Endodermal cell (in vitro differentiated cells): ENCODE measurements at regions not wholly inside any gene's neighbourhood (a gene's known extent, or its start where the extent isn't known, plus 50 kb on each side); places are given as distances from the start of the nearest gene placed in this dataset.

Experiments used
- DNase-seq: peaks from one replicate; pipeline ENCODE4 v3.0.0-alpha.2; 2017
- H3K27ac ChIP-seq: 2 replicates; pipeline ENCODE4 v1.5.1; 2013; ENCODE audit warnings: mild to moderate bottlenecking, low read depth, low read length, moderate library complexity
- H3K27me3 ChIP-seq: 2 replicates; pipeline ENCODE4 v1.6.1; 2013; ENCODE audit warnings: mild to moderate bottlenecking, low read length, moderate library complexity; ENCODE audit not compliant: insufficient read depth, control insufficient read depth, poor library complexity, severe bottlenecking
- H3K36me3 ChIP-seq: 2 replicates; pipeline ENCODE4 v1.7.0; 2013; ENCODE audit warnings: mild to moderate bottlenecking, low read length, moderate library complexity; ENCODE audit not compliant: control insufficient read depth, insufficient read depth
- H3K4me1 ChIP-seq: one replicate; pipeline ENCODE4 v1.7.0; 2013; ENCODE audit warnings: low read length; ENCODE audit not compliant: control insufficient read depth, insufficient read depth
- H3K4me3 ChIP-seq: 2 replicates; pipeline ENCODE4 v1.5.1; 2013; ENCODE audit warnings: mild to moderate bottlenecking, low read length, moderate library complexity
- H3K9ac ChIP-seq: 2 replicates; pipeline ENCODE4 v1.6.1; 2013; ENCODE audit warnings: mild to moderate bottlenecking, low read length, moderate library complexity; ENCODE audit not compliant: poor library complexity, severe bottlenecking; ENCODE audit errors: extremely low read depth
- H3K9me3 ChIP-seq: 2 replicates; pipeline ENCODE4 v1.6.1; 2013; ENCODE audit warnings: mild to moderate bottlenecking, low read length, moderate library complexity; ENCODE audit not compliant: control insufficient read depth
- H3K27ac Mint-ChIP-seq: 2 replicates; pipeline ENCODE4 v1.8.0; 2020; ENCODE audit warnings: mixed read lengths
- H3K27me3 Mint-ChIP-seq: 2 replicates; pipeline ENCODE4 v1.8.0; 2021; ENCODE audit warnings: mild to moderate bottlenecking, mixed read lengths; ENCODE audit not compliant: insufficient read depth
- H3K36me3 Mint-ChIP-seq: 2 replicates; pipeline ENCODE4 v1.8.0; 2020; ENCODE audit warnings: low read depth, mixed read lengths
- H3K4me1 Mint-ChIP-seq: 2 replicates; pipeline ENCODE4 v1.8.0; 2020; ENCODE audit warnings: mixed read lengths
- H3K4me3 Mint-ChIP-seq: 2 replicates; pipeline ENCODE4 v1.8.0; 2020; ENCODE audit warnings: mild to moderate bottlenecking, moderate library complexity, mixed read lengths
- H3K9me3 Mint-ChIP-seq: 2 replicates; pipeline ENCODE4 v1.8.0; 2020; ENCODE audit warnings: mild to moderate bottlenecking, mixed read lengths
- WGBS, 2 experiments: methylation state at CpG; one replicate each; pipeline versions ENCODE4 v1.1.5 to v1.1.7; 2013; ENCODE audit warnings: missing lambda C conversion rate in 2 of 2, mixed read lengths in 1 of 2; ENCODE audit not compliant: insufficient coverage in 1 of 2, insufficient read length in 1 of 2; 5-methylcytosine and 5-hydroxymethylcytosine counted together
- TF ChIP-seq, protein P1 (sequence below): fragments of 200-600 bp; sonication (generic); conservative IDR thresholded peaks from 2 replicates; pipeline ENCODE4 v1.5.0; 2021; ENCODE audit warnings: antibody characterized with exemption, mild to moderate bottlenecking

DNA sequence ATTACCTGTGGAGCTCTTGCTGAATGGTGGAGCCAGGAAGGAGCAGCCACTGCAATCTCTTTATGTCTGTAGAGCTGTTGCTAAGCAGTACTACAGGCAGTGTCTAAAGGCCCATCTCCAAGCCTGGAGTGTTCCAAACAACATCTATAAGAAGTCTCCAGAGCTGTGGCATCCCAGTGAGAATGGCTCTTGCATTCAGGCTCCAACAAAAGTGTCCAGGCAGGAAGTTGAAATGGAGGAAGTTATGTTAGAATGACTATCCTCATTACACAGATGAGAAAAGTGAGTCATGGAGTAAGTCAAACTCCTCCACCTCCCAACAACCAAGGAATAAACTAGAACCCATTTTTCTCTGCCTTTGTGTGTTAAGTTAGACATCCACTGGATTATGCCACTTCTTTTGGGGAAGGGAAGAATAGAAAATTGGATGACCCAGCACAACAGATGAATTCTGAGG, 288.5 kb upstream of the STXBP5 start:
- Histone ChIP-seq H3K27me3 (no peaks in the 10 kb centered on the region), H3K9me3 (no peaks in the 10 kb centered on the region), H3K4me3 (no peak overlapping the region), H3K9ac (no peak overlapping the region), H3K27ac (no peak overlapping the region), H3K4me1 (no peaks in the 10 kb centered on the region), H3K36me3 (no peaks in the 10 kb centered on the region)
- no peaks in the 10 kb centered on the region for H3K36me3 Mint-ChIP-seq
- H3K4me1 Mint-ChIP-seq = peaks cover 13% of the 10 kb centered on the region
- DNase-seq = no peak
- no peak overlapping the region for H3K27ac Mint-ChIP-seq
- no peak overlapping the region for H3K4me3 Mint-ChIP-seq
- H3K27me3 Mint-ChIP-seq = no peaks in the 10 kb centered on the region
- TF ChIP-seq, protein P1, sequence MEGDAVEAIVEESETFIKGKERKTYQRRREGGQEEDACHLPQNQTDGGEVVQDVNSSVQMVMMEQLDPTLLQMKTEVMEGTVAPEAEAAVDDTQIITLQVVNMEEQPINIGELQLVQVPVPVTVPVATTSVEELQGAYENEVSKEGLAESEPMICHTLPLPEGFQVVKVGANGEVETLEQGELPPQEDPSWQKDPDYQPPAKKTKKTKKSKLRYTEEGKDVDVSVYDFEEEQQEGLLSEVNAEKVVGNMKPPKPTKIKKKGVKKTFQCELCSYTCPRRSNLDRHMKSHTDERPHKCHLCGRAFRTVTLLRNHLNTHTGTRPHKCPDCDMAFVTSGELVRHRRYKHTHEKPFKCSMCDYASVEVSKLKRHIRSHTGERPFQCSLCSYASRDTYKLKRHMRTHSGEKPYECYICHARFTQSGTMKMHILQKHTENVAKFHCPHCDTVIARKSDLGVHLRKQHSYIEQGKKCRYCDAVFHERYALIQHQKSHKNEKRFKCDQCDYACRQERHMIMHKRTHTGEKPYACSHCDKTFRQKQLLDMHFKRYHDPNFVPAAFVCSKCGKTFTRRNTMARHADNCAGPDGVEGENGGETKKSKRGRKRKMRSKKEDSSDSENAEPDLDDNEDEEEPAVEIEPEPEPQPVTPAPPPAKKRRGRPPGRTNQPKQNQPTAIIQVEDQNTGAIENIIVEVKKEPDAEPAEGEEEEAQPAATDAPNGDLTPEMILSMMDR = no peak
- no peaks in the 10 kb centered on the region for H3K9me3 Mint-ChIP-seq

DNA sequence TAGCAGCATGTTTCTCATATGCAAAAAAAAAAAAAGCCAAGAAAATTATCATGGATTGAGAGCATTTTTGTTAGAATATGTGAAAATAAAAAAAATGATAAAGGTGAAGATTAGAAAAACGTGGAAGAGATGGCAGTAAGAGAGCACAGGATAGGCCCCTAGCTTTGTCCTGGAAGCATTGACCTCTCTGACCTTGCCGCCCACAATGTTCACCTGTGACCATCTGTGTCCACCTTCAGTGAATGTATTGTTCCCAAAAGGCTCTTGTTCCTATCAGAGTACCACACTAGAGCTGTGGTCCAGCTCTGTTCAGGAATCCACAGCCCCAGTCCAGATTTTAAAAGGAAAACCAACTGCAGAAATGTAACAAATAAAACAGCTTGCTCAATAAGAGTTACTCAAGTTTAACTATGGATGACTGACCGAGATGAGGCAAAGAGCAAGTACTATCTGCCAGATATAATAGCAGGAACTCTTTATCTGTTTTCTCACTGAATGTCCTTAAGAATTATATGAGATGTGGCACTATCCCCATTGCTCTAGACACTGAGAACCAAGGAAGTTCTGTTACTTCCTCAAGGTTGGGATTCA, 287.7 kb upstream of the STXBP5 start:
- no peaks in the 10 kb centered on the region for H3K27me3 ChIP-seq
- Mint-ChIP-seq H3K27ac (no peak overlapping the region), H3K27me3 (no peaks in the 10 kb centered on the region), H3K4me3 (no peak overlapping the region), H3K4me1 (peaks cover 13% of the 10 kb centered on the region), H3K9me3 (no peaks in the 10 kb centered on the region), H3K36me3 (no peaks in the 10 kb centered on the region)
- H3K4me1 ChIP-seq = no peaks in the 10 kb centered on the region
- no peaks in the 10 kb centered on the region for H3K36me3 ChIP-seq
- no peaks in the 10 kb centered on the region for H3K9me3 ChIP-seq
- H3K4me3 ChIP-seq = no peak overlapping the region
- no peak overlapping the region for H3K27ac ChIP-seq
- WGBS, 2 experiments = 84 to 100% methylated on average over 1 to 3 of the region's 3 CpGs
- no peak for DNase-seq
- no peak overlapping the region for H3K9ac ChIP-seq
- TF ChIP-seq, protein P1 = no peak

- DNase-seq = no peak
- no peak overlapping the region for H3K9ac ChIP-seq
- H3K9me3 Mint-ChIP-seq = no peaks in the 10 kb centered on the region
- H3K9me3 ChIP-seq = no peaks in the 10 kb centered on the region
- peaks cover 13% of the 10 kb centered on the region for H3K4me1 Mint-ChIP-seq
- no peaks in the 10 kb centered on the region for H3K4me1 ChIP-seq
- no peaks in the 10 kb centered on the region for H3K27me3 ChIP-seq
- H3K27ac Mint-ChIP-seq = no peak overlapping the region
- H3K36me3 Mint-ChIP-seq = no peaks in the 10 kb centered on the region
- H3K36me3 ChIP-seq = no peaks in the 10 kb centered on the region
- WGBS, 2 experiments = 91% methylated on average over 5 of the region's 5 CpGs; no CpG with 5 or more reads in 1 of the 2 experiments
- no peak overlapping the region for H3K27ac ChIP-seq
- no peaks in the 10 kb centered on the region for H3K27me3 Mint-ChIP-seq
- H3K4me3 ChIP-seq = no peak overlapping the region
- H3K4me3 Mint-ChIP-seq = no peak overlapping the region
- TF ChIP-seq, protein P1 = no peak
These were observed 287.0 kb upstream of the STXBP5 start for GRCh38 chr6:146917182-146917581.
